IPS-NIHi7 (cell line): ENCODE measurements at regions not wholly inside any gene's neighbourhood (a gene's known extent, or its start where the extent isn't known, plus 50 kb on each side); places are given as distances from the start of the nearest gene placed in this dataset.

Experiments
- DNase-seq: peaks from one replicate; pipeline ENCODE4 v3.0.0; 2012; ENCODE audit warnings: mixed read lengths; ENCODE audit errors: extremely low spot score

DNA sequence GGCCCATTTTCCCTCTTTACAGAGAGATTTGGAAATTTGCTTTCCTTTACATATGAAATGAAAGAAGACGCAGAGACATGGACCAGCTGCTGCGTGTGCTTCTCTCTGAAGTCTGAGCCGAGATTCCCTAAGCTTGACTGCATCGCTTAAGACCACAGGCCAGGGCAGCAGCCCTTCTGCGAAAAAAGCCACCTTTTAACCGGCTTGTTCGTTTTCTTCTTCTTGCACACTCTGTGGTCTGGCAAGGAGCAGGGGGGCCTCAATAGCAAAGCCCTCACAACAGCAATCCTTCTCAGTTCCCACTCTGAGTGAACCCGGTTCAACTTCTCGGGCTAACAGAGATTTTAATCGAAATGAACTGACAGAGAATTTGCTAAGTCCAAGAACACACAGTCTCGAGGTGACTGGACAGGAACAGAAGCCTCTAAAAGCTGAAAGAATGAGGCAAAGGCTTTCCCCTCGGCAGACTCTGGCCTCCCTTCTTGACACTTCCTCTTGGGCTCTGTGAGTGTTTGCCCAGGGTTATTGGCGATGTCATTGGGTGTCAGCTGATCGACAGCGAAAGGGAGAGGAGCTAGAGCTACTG is 512.9 kb upstream of the KLF4 start:
- DNase-seq = no peak

- DNase-seq = no peak
Observed at GRCh38 chr9:108001237-108001636, 511.7 kb upstream of the KLF4 start.

- DNase-seq = no peak
Observed at GRCh38 chr9:107999890-108000289, 510.3 kb upstream of the KLF4 start.

DNA sequence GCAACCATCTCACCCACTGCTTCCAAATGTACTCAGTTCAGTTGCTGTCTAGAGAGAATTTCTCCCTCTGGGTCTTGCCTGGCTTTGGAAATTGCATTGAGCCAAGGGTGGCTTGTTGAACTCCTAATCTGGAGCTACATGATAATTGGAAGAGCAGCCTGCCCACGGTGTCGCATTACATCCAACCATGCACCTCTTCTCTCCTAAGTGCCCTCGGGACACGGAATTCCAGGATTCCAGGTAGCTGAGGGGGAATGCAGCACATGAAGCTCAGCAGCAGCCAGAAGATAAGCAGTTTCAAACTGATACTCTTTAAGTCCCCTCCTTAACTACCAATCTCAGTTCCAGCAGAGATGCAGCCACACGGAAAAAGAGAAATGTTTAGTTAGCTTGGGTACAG is 509.4 kb upstream of the KLF4 start:
- DNase-seq = peak; percentile 29

DNA sequence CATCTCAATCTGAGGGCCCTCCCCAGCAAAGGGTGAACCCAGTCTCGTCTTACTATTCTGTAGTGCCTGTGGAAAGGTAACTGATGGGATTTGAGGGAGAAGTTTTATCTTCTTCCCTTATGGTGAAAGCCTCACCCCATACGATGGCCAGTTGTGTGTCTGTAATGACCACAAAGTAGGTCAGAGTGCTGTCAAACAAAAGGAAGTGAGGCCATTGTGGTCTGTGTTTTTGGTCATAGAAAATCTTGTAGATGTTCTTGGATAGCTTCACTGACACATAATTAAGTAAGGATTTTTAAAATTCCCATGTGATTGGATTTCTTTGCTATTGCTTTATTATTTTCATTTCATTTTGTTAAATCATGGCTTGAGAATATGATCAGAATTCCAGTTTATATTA is 505.1 kb upstream of the KLF4 start:
- no peak for DNase-seq

GRCh38 chr9:107992271-107992670 is 502.7 kb upstream of the KLF4 start:
- DNase-seq = no peak

DNA sequence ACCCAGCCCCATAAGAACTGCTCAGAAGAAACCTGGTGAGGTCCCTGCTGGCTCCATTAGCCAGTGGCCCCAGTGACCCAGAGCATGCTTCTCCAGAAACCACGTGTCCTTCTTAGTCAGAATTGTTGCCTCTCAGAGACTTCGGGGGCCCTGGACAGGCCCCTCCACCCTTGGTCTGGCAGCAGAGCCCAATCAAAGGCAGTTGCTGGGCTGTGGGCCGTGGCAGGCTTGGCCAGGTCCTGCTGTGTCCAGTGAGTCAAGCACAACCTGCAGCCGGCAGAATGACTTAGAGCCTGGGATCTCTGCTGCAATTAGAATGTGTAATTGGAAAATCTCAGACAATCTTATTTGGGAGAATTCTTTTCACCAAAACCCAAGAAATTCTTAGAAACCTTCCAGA is 502.0 kb upstream of the KLF4 start:
- DNase-seq = no peak

GRCh38 chr9:107989544-107989943 is 500.0 kb upstream of the KLF4 start:
- DNase-seq = no peak

- DNase-seq = no peak
Observed at GRCh38 chr9:107989099-107989498, 499.5 kb upstream of the KLF4 start.

DNA sequence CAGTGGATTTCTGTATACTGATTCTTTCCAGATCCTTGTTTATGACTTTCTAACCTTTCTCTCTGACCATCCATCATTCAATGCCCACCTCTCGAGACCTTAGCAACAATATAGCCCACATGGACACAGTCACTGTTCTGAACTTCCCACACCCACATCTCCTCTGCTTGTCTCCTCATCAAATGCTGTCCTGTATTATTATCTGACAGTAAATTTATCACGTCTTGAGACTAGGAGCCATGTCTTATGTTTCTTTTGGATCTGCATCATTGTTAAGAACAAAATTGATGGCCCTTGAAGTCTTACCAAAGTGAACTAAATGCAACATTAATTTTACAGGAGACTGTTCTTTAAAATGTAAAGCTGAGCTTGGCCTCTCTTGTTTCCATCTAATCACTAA is 495.4 kb upstream of the KLF4 start:
- DNase-seq = no peak

DNA sequence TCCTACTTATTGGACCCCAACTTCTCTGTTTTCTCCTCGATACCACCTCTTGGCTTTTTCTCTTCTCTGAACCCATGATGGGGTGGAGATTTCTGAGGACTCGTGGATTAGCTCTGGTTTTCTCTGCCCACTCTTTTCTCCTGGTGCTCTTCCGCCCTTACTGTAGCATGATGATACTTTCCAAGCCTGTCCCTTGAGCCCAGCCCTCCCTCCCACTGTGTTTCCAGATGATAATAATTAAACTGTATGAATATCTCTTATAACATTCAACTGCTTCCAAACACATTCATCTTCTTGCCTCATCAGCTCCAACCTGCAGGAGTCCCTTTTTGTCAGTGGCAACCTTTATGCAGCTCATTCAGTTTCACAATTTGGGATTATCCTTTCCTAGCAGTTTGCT is 494.2 kb upstream of the KLF4 start:
- DNase-seq = no peak

DNA sequence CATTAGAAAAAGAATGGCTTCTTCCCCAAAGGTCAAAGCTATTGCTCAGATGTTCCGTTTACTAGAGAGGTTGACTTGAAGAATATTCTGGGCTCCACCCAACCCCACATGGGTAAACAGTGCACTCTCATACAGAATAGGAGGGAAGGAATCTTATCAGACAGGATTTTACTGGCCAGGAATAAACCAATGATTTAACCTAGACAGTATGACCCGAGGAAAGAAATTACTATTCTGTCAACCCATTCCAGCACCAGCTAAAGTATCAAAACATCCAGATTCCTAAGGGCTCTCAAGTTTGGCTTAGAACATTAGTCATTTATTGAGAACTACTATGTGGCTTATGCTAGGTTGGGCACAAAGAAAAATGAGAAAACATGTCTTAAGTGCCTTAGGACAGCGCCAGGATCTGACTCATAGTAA is 493.6 kb upstream of the KLF4 start:
- DNase-seq = no peak

- no peak for DNase-seq
Observed at GRCh38 chr9:107982745-107983144, 493.2 kb upstream of the KLF4 start.

DNA sequence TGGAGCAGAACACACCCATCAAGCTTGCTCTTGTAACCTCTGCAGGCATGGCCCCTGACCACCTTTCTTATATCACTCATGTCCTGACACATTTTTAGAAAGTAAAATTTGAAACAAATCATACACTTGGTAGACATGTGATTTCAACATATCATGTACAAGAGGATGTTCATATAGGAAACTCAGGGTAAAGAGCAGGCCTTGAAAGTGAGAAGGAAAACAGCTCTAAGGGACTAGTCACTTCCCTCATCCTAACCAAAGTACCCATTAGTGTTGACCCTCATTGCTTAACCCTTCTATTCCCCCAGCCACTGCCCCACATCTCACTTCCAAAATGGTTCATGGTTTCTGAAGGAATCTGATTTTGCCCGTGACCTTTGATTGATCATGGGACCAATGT is 492.4 kb upstream of the KLF4 start:
- no peak for DNase-seq

- DNase-seq = no peak
Observed at GRCh38 chr9:107980984-107981383, 491.4 kb upstream of the KLF4 start.

- no peak for DNase-seq
Observed at GRCh38 chr9:107976767-107977166, 487.2 kb upstream of the KLF4 start.

GRCh38 chr9:107975426-107976010 is 485.9 kb upstream of the KLF4 start:
- no peak for DNase-seq

GRCh38 chr9:107973451-107973850 is 483.9 kb upstream of the KLF4 start:
- DNase-seq = no peak

DNA sequence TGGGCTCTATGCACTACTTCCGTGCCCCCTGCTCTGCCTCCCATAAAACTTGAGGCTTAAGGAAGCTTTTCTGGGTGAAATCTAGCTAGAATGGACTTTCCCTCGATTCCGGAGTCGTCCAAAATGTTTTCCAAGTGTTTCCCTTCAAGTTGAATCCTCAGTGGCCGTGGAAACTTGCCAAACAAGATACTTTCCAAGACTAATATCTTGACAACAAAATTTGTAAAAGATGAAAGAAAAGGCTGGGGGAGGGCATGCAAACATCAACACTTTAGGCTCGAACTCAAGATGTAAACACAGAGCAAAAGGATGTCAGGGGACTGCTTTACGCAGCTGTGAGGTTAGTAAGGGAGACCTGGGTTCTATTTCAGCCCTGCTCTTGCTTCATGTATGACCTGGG is 482.8 kb upstream of the KLF4 start:
- no peak for DNase-seq

- no peak for DNase-seq
Observed at GRCh38 chr9:107971241-107971640, 481.7 kb upstream of the KLF4 start.

DNA sequence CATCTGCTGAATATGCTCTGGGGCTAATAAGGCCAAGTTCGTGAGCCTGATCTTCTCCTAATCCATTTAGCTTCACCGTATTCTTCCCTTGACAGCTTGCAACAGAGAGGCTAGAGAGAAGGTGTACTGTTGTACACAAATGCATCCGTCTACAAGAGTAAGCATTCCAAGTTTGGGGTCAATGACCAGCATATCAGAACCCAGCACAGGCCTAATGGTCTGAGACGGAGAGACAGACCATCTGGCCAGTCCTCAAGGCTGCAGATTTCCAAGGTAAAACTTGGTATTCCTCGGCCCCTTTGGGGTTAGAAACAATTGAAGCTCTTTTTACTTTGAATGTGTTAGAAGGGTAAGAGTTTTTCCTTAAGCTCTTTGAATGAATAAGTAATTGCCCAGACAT is 481.2 kb upstream of the KLF4 start:
- DNase-seq = no peak

- no peak for DNase-seq
Observed at GRCh38 chr9:107969727-107970126, 480.2 kb upstream of the KLF4 start.

DNA sequence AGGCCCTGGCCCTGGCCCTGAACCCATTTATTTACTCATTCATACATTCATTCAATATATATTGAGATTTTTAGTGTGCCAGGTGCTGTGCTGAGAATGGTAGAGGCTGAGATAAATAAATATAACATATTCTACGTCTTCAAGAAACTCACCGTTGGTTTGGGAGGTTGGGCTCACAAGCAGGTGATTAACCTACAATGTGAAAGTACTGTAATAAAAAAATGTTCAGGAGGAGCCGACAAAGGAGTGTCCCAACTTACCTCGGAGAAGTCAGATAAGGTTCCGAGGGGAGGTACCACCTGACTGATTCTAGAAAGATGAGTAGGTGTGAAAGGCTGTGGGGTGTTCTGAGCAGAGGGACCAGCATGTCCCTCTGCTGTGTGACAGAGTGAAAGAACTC is 479.6 kb upstream of the KLF4 start:
- DNase-seq = no peak

- DNase-seq = no peak
Observed at GRCh38 chr9:107963246-107963645, 473.7 kb upstream of the KLF4 start.
